ENCODE measurements at regions not wholly inside any gene's neighbourhood (a gene's known extent, or its start where the extent isn't known, plus 50 kb on each side); places are given as distances from the start of the nearest gene placed in this dataset.

- no peak overlapping the region for H3K27ac ChIP-seq (ENCODE audit: low read depth, low read length)
- no peak for DNase-seq (ENCODE audit: low read depth, low spot score)
- H3K9me2 ChIP-seq (ENCODE audit: insufficient read depth), result no peaks in the 10 kb centered on the region
- ChIA-PET RAD21 (ENCODE audit: low non-redundant PET in 1 of 2, low total read pairs in 2 of 2, uncharacterized antibody in 2 of 2, unreplicated experiment in 2 of 2) (no interaction called here), CTCF (no interaction called here), POLR2A (no interaction called here)
- H3K4me2 ChIP-seq (ENCODE audit: low read length), result no peak overlapping the region
- intact Hi-C loops (cut with micrococcal nuclease), result no loop called here
- H3K36me3 ChIP-seq (ENCODE audit: control insufficient read depth in 1 of 2, insufficient read depth in 2 of 2, low read length in 2 of 2), result no peaks in the 10 kb centered on the region
- H3K4me3 ChIP-seq (replicated peaks in 1 of 2; ENCODE audit: low read depth in 1 of 2, low read length in 2 of 2), result no peak overlapping the region
- no peaks in the 10 kb centered on the region for H4K20me1 ChIP-seq (ENCODE audit: insufficient read depth)
- no peaks in the 10 kb centered on the region for H3K27me3 ChIP-seq (ENCODE audit: insufficient read depth, low read length)
- no peak for TF ChIP-seq SIN3A (IDR thresholded peaks at IDR 0.05; ENCODE audit: low read depth)
- TF ChIP-seq TCF7L2 (IDR thresholded peaks at IDR 0.05; ENCODE audit: borderline replicate concordance, extremely low read depth, insufficient read depth, insufficient read length), result no peak
- TF ChIP-seq FOSL1 (IDR thresholded peaks at IDR 0.05; ENCODE audit: low read depth), result no peak
- no peak for TF ChIP-seq ELF1 (IDR thresholded peaks at IDR 0.05; ENCODE audit: borderline replicate concordance, low read depth)
- no peak for TF ChIP-seq ATF3 (IDR thresholded peaks at IDR 0.05)
- TF ChIP-seq CBX3 (IDR thresholded peaks at IDR 0.05; ENCODE audit: low read depth), result no peak
- TF ChIP-seq POLR2A (IDR thresholded peaks at IDR 0.05; ENCODE audit: borderline replicate concordance, extremely low read depth, insufficient read depth, insufficient read length), result no peak
- TF ChIP-seq ZNF274 (IDR thresholded peaks at IDR 0.05; ENCODE audit: low read depth, low read length), result no peak
- no peak for TF ChIP-seq EZH2phosphoT487 (IDR thresholded peaks at IDR 0.05; ENCODE audit: borderline replicate concordance)
- TF ChIP-seq CEBPB (IDR thresholded peaks at IDR 0.05; ENCODE audit: low read depth), result no peak
- TF ChIP-seq EGR1 (IDR thresholded peaks at IDR 0.05; ENCODE audit: low read depth), result no peak
- TF ChIP-seq ZBTB33 (IDR thresholded peaks at IDR 0.05; ENCODE audit: extremely low read depth, insufficient replicate concordance, low read length), result no peak
- no peak for TF ChIP-seq CTCF (IDR thresholded peaks at IDR 0.05 in 2 of 3, conservative IDR thresholded peaks at IDR 0.05 in 1 of 3; ENCODE audit: borderline replicate concordance in 1 of 3, insufficient read depth in 1 of 3, low read depth in 2 of 3, low read length in 2 of 3)
- no peak for TF ChIP-seq RAD21 (IDR thresholded peaks at IDR 0.05; ENCODE audit: low read depth)
- TF ChIP-seq REST (IDR thresholded peaks at IDR 0.05; ENCODE audit: low read depth), result no peak
- no peak for TF ChIP-seq EZH2 (IDR thresholded peaks at IDR 0.05)
- TF ChIP-seq POLR2AphosphoS5 (IDR thresholded peaks at IDR 0.05; ENCODE audit: low read depth, low read length), result no peak
- no peak for TF ChIP-seq SRF (IDR thresholded peaks at IDR 0.05; ENCODE audit: low read depth)
- no peak overlapping the region for H3K9ac ChIP-seq (ENCODE audit: low read length)
- H3K79me2 ChIP-seq (ENCODE audit: insufficient read depth, low read length), result no peaks in the 10 kb centered on the region
- no TSS peak for BruUV-seq (replicated peaks)
- peaks cover 0 to 6% of the 10 kb centered on the region in 2 experiments; a peak in 1 of 4 replicates for H3K4me1 ChIP-seq (ENCODE audit: control insufficient read depth in 1 of 2, insufficient read depth in 2 of 2, low read length in 2 of 2)
- no peak for ATAC-seq
- H2AFZ ChIP-seq (ENCODE audit: low read depth, low read length, poor library complexity, severe bottlenecking), result no peak overlapping the region
- no peaks in the 10 kb centered on the region for H3K9me3 ChIP-seq (ENCODE audit: control insufficient read depth in 1 of 2, insufficient read depth in 1 of 2, low read depth in 1 of 2, low read length in 2 of 2)
Observed at GRCh38 chr6:156657296-156657695, 119.9 kb upstream of the ARID1B start.
